ENCODE measurements at regions not wholly inside any gene's neighbourhood (a gene's known extent, or its start where the extent isn't known, plus 50 kb on each side); places are given as distances from the start of the nearest gene placed in this dataset.

GRCh38 chr2:56626927-56627326, 443.1 kb downstream of the CCDC85A start:
- no peak for DNase-seq

- DNase-seq, result no peak
These were observed 446.5 kb downstream of the CCDC85A start for GRCh38 chr2:56630286-56630685.

GRCh38 chr2:56647997-56648396, 464.2 kb downstream of the CCDC85A start:
- no peak for DNase-seq

GRCh38 chr2:56648802-56649201, 465.0 kb downstream of the CCDC85A start:
- no peak for DNase-seq

- no peak for DNase-seq
These were observed 471.1 kb downstream of the CCDC85A start for GRCh38 chr2:56654936-56655335.

- no peak for DNase-seq
These were observed 473.0 kb downstream of the CCDC85A start for GRCh38 chr2:56656826-56657225.

GRCh38 chr2:56666777-56667176, 483.0 kb downstream of the CCDC85A start:
- no peak for DNase-seq

GRCh38 chr2:56671973-56672569, 488.3 kb downstream of the CCDC85A start:
- DNase-seq, result no peak

GRCh38 chr2:56674084-56674483, 490.3 kb downstream of the CCDC85A start:
- no peak for DNase-seq

- no peak for DNase-seq
These were observed 493.2 kb downstream of the CCDC85A start for GRCh38 chr2:56676966-56677365.

GRCh38 chr2:56680971-56681631, 497.3 kb downstream of the CCDC85A start:
- DNase-seq, result no peak

GRCh38 chr2:56681659-56682396, 498.0 kb downstream of the CCDC85A start:
- no peak for DNase-seq

- DNase-seq, result no peak
These were observed 498.6 kb downstream of the CCDC85A start for GRCh38 chr2:56682397-56682760.

- no peak for DNase-seq
These were observed 500.5 kb downstream of the CCDC85A start for GRCh38 chr2:56684327-56684726.

- no peak for DNase-seq
These were observed 501.4 kb downstream of the CCDC85A start for GRCh38 chr2:56685205-56685604.

- DNase-seq, result no peak
These were observed 503.4 kb downstream of the CCDC85A start for GRCh38 chr2:56687169-56687568.

GRCh38 chr2:56688661-56689060, 504.9 kb downstream of the CCDC85A start:
- DNase-seq, result no peak

GRCh38 chr2:56693501-56693900, 509.7 kb downstream of the CCDC85A start:
- no peak for DNase-seq

- no peak for DNase-seq
These were observed 519.2 kb downstream of the CCDC85A start for GRCh38 chr2:56703001-56703400.

- no peak for DNase-seq
These were observed 521.9 kb downstream of the CCDC85A start for GRCh38 chr2:56705713-56706112.

- DNase-seq, result no peak
These were observed 523.4 kb downstream of the CCDC85A start for GRCh38 chr2:56707218-56707617.

- DNase-seq, result no peak
These were observed 523.9 kb downstream of the CCDC85A start for GRCh38 chr2:56707650-56708049.

- no peak for DNase-seq
These were observed 525.4 kb downstream of the CCDC85A start for GRCh38 chr2:56709181-56709580.

- DNase-seq, result no peak
These were observed 529.4 kb downstream of the CCDC85A start for GRCh38 chr2:56713161-56713676.

Measured in SW 1271 (cell line).